MM.1S (cell line): ENCODE measurements at regions not wholly inside any gene's neighbourhood (a gene's known extent, or its start where the extent isn't known, plus 50 kb on each side); places are given as distances from the start of the nearest gene placed in this dataset.

ENCODE experiments used
- EZH2 ChIP-seq: fragments of 300-600 bp; sonication (generic); optimal IDR thresholded peaks from 2 replicates; pipeline ENCODE3; 2017; ENCODE audit warnings: low read depth, mild to moderate bottlenecking, antibody characterized with exemption, low read length, mixed read lengths
- EZH2phosphoT487 ChIP-seq: fragments of 300-600 bp; sonication (generic); IDR thresholded peaks from 2 replicates; pipeline ENCODE4 v1.6.1; 2018; ENCODE audit warnings: antibody characterized with exemption, low read length
- TF ChIP-seq, protein P1 (sequence below): fragments of 300-600 bp; sonication (generic); IDR thresholded peaks from 2 replicates; pipeline ENCODE4 v1.5.1; 2016; ENCODE audit warnings: antibody characterized with exemption, low read length, mixed read lengths

DNA sequence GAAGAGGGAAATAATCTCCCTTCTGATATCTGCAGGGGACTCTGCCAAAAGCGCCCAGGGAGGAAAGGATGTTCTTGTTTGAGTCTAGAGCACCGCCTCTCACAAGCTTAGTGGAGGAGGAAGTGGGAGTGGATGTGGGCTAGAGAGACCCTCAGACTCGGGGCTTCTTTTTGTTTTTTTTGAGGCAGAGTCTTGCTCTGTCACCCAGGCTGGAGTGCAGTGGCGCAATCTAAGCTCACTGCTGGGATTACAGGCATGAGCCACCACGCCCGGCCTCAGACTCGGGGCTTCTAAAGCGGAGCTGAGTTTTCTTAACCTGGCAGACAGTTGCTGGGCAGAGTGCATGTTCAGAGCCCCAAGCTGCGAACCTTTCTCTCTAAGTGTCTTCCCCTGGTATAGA, 310.8 kb downstream of the BMP7 start:
- TF ChIP-seq, protein P1, sequence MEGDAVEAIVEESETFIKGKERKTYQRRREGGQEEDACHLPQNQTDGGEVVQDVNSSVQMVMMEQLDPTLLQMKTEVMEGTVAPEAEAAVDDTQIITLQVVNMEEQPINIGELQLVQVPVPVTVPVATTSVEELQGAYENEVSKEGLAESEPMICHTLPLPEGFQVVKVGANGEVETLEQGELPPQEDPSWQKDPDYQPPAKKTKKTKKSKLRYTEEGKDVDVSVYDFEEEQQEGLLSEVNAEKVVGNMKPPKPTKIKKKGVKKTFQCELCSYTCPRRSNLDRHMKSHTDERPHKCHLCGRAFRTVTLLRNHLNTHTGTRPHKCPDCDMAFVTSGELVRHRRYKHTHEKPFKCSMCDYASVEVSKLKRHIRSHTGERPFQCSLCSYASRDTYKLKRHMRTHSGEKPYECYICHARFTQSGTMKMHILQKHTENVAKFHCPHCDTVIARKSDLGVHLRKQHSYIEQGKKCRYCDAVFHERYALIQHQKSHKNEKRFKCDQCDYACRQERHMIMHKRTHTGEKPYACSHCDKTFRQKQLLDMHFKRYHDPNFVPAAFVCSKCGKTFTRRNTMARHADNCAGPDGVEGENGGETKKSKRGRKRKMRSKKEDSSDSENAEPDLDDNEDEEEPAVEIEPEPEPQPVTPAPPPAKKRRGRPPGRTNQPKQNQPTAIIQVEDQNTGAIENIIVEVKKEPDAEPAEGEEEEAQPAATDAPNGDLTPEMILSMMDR, result no peak
- TF ChIP-seq EZH2 (no peak), EZH2phosphoT487 (no peak)
